Endothelial cell of umbilical vein (primary cell): ENCODE measurements at regions not wholly inside any gene's neighbourhood (a gene's known extent, or its start where the extent isn't known, plus 50 kb on each side); places are given as distances from the start of the nearest gene placed in this dataset.

Experiments used
- EZH2 ChIP-seq: IDR thresholded peaks from 2 replicates; pipeline ENCODE4 v1.6.1; 2012; ENCODE audit warnings: borderline replicate concordance, low read depth, mild to moderate bottlenecking, moderate library complexity, low read length, inconsistent platforms; ENCODE audit not compliant: severe bottlenecking
- POLR2A ChIP-seq: IDR thresholded peaks from 2 replicates; pipeline ENCODE4 v1.6.1; 2012; ENCODE audit warnings: low read depth, mild to moderate bottlenecking, control low read depth, low read length
- POLR2AphosphoS5 ChIP-seq: IDR thresholded peaks from 2 replicates; pipeline ENCODE4 v1.6.1; 2012; ENCODE audit warnings: low read depth, mild to moderate bottlenecking, control low read depth, low read length, moderate library complexity; ENCODE audit not compliant: insufficient read depth
- TF ChIP-seq, protein P1 (sequence below), 2 donors: IDR thresholded peaks; 1 replicate in 1 of 2; 2 replicates in 1 of 2; pipeline ENCODE4 v1.5.1; 2011; ENCODE audit warnings: low read length in 2 of 2, mild to moderate bottlenecking in 2 of 2, moderate library complexity in 2 of 2, control low read depth in 1 of 2, inconsistent platforms in 1 of 2, low read depth in 1 of 2; ENCODE audit not compliant: insufficient read depth in 1 of 2; ENCODE audit errors: extremely low read depth in 1 of 2

DNA sequence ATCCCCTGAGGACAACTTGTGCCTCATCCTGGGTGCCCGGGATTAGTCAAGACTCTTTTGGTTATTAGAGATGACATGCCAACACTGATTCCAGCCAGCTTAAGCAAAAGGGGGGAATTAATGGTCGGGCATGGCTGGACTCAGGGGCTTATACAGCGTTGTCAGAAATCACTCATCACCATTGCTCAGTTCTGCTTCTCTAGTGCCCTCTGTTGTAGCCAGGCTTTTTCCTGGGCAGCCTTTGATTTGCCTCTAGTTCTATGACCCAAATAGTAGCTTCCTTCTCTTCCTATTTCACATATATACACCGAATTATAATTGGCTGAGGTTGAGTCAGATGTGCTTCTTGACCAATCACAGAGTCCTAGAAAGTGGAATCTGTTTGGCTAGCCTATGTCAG is 192.0 kb upstream of the HABP2 start:
- TF ChIP-seq POLR2A (no peak), POLR2AphosphoS5 (no peak), EZH2 (no peak)
- TF ChIP-seq, protein P1, sequence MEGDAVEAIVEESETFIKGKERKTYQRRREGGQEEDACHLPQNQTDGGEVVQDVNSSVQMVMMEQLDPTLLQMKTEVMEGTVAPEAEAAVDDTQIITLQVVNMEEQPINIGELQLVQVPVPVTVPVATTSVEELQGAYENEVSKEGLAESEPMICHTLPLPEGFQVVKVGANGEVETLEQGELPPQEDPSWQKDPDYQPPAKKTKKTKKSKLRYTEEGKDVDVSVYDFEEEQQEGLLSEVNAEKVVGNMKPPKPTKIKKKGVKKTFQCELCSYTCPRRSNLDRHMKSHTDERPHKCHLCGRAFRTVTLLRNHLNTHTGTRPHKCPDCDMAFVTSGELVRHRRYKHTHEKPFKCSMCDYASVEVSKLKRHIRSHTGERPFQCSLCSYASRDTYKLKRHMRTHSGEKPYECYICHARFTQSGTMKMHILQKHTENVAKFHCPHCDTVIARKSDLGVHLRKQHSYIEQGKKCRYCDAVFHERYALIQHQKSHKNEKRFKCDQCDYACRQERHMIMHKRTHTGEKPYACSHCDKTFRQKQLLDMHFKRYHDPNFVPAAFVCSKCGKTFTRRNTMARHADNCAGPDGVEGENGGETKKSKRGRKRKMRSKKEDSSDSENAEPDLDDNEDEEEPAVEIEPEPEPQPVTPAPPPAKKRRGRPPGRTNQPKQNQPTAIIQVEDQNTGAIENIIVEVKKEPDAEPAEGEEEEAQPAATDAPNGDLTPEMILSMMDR (IDR thresholded peaks at IDR 0.05; ENCODE audit: extremely low read depth in 1 of 2, insufficient read depth in 1 of 2, low read depth in 1 of 2, low read length in 2 of 2) = no peak
